ENCODE measurements at regions not wholly inside any gene's neighbourhood (a gene's known extent, or its start where the extent isn't known, plus 50 kb on each side); places are given as distances from the start of the nearest gene placed in this dataset.

- no peak overlapping the region for H3K4me3 ChIP-seq (replicated peaks in 1 of 2; ENCODE audit: low read depth in 2 of 2, low read length in 2 of 2)
- no peak for TF ChIP-seq CTCF (IDR thresholded peaks at IDR 0.05; ENCODE audit: low read depth, low read length)
- no peak for DNase-seq (ENCODE audit: low read depth in 2 of 2)
Measured at GRCh38 chr4:151614561-151614960, 146.2 kb downstream of the GATB start.

- DNase-seq (ENCODE audit: low read depth in 2 of 2) = no peak
- no peak for TF ChIP-seq CTCF (IDR thresholded peaks at IDR 0.05; ENCODE audit: low read depth, low read length)
- no peak overlapping the region for H3K4me3 ChIP-seq (replicated peaks in 1 of 2; ENCODE audit: low read depth in 2 of 2, low read length in 2 of 2)
Measured at GRCh38 chr4:151618858-151619257, 141.9 kb downstream of the GATB start.

GRCh38 chr4:151620066-151620465, 140.7 kb downstream of the GATB start:
- no peak for TF ChIP-seq CTCF (IDR thresholded peaks at IDR 0.05; ENCODE audit: low read depth, low read length)
- no peak for DNase-seq (ENCODE audit: low read depth in 2 of 2)
- H3K4me3 ChIP-seq (replicated peaks in 1 of 2; ENCODE audit: low read depth in 2 of 2, low read length in 2 of 2) = no peak overlapping the region
